Body of pancreas (tissue), 4 donors: ENCODE measurements at regions not wholly inside any gene's neighbourhood (a gene's known extent, or its start where the extent isn't known, plus 50 kb on each side); places are given as distances from the start of the nearest gene placed in this dataset.

Experiments used
- ATAC-seq: fragments of 150-250 bp; one replicate; pipeline ENCODE4 v1.9.1; 2016
- DNase-seq, 4 donors: peaks; one replicate each; pipeline ENCODE4 v3.0.0-alpha.2; 2019
- H3K27ac ChIP-seq, 4 donors: fragments of 200-600 bp; sonication (generic); 1 replicate in 3 of 4; 2 replicates in 1 of 4; pipeline versions ENCODE4 v1.5.1 to v1.6.1; 2016 to 2019; ENCODE audit warnings: mild to moderate bottlenecking in 1 of 4, mixed read lengths in 1 of 4, moderate library complexity in 1 of 4
- H3K27me3 ChIP-seq, 2 donors: fragments of 200-600 bp; sonication (generic); one replicate each; pipeline ENCODE4 v1.6.0; 2016; ENCODE audit warnings: mild to moderate bottlenecking in 1 of 2
- H3K36me3 ChIP-seq, 2 donors: fragments of 200-600 bp; sonication (generic); replicated peaks in 1 of 2; 2 replicates each; pipeline ENCODE4 v1.5.1; 2016; ENCODE audit warnings: low read depth in 2 of 2; ENCODE audit not compliant: insufficient read depth in 1 of 2
- H3K4me1 ChIP-seq: fragments of 200-600 bp; sonication (generic); one replicate; pipeline ENCODE4 v1.6.0; 2016
- H3K4me3 ChIP-seq, 2 donors: fragments of 200-600 bp; sonication (generic); 1 replicate in 1 of 2; 2 replicates in 1 of 2; pipeline ENCODE4 v1.5.1; 2016 to 2019
- H3K9me3 ChIP-seq, 3 donors: fragments of 200-600 bp; sonication (generic); 1 replicate in 2 of 3; 2 replicates in 1 of 3; pipeline ENCODE4 v1.5.1; 2016
- POLR2A ChIP-seq, 3 donors: fragments of 450-650 bp; IDR thresholded peaks; one replicate each; pipeline ENCODE4 v1.6.1; 2016; ENCODE audit warnings: antibody characterized with exemption in 3 of 3, mild to moderate bottlenecking in 2 of 3
- WGBS, 2 donors: methylation state at CpG; one replicate each; pipeline ENCODE4 v1.1.5; 2017; 5-methylcytosine and 5-hydroxymethylcytosine counted together
- intact Hi-C: fragments of 100-400 bp; cut with DNase I; formaldehyde crosslinking; loops from one replicate; pipeline ENCODE4 v1.15.1; 2023
- TF ChIP-seq, protein P1 (sequence below), 7 experiments: fragments of 450-650 bp in 4 of 7; fragments of 200-600 bp in 3 of 7; sonication (generic) in 3 of 7; IDR thresholded peaks; one replicate each; pipeline ENCODE4 v1.5.1; 2016 to 2019; ENCODE audit warnings: antibody characterized with exemption in 7 of 7

DNA sequence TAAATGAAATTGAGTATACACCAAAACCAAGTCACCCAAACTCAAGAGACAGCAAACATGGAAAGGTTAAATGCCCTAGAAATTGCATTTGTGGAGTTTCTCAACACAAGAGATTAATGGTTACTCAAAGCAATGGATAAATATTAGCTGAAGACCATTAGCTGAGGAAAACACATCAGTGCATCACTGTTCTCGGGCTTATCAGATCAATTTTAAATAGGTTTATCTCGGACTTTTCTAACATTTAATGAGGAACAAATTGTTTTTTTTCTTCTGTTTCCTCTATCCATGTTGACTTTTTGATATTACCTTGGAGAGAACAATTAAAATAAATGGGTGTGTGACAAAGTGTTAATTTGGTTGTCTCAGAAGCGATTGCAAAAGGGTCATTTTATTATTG lies 105.4 kb upstream of the PIK3C3 start:
- no peaks in the 10 kb centered on the region for H3K36me3 ChIP-seq
- no peaks in the 10 kb centered on the region for H3K4me1 ChIP-seq
- intact Hi-C loops: no loop called here
- WGBS, 2 donors: 9 to 15% methylated on average over 3 of the region's 3 CpGs
- no peak overlapping the region for H3K4me3 ChIP-seq
- H3K27me3 ChIP-seq: peaks cover 0 to 4% of the 10 kb centered on the region in 2 donors
- H3K9me3 ChIP-seq: no peaks in the 10 kb centered on the region
- TF ChIP-seq, protein P1, sequence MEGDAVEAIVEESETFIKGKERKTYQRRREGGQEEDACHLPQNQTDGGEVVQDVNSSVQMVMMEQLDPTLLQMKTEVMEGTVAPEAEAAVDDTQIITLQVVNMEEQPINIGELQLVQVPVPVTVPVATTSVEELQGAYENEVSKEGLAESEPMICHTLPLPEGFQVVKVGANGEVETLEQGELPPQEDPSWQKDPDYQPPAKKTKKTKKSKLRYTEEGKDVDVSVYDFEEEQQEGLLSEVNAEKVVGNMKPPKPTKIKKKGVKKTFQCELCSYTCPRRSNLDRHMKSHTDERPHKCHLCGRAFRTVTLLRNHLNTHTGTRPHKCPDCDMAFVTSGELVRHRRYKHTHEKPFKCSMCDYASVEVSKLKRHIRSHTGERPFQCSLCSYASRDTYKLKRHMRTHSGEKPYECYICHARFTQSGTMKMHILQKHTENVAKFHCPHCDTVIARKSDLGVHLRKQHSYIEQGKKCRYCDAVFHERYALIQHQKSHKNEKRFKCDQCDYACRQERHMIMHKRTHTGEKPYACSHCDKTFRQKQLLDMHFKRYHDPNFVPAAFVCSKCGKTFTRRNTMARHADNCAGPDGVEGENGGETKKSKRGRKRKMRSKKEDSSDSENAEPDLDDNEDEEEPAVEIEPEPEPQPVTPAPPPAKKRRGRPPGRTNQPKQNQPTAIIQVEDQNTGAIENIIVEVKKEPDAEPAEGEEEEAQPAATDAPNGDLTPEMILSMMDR (IDR thresholded peaks at IDR 0.05): no peak
- TF ChIP-seq POLR2A (IDR thresholded peaks at IDR 0.05): no peak
- H3K27ac ChIP-seq: no peak overlapping the region
- DNase-seq: no peak
- no peak for ATAC-seq

DNA sequence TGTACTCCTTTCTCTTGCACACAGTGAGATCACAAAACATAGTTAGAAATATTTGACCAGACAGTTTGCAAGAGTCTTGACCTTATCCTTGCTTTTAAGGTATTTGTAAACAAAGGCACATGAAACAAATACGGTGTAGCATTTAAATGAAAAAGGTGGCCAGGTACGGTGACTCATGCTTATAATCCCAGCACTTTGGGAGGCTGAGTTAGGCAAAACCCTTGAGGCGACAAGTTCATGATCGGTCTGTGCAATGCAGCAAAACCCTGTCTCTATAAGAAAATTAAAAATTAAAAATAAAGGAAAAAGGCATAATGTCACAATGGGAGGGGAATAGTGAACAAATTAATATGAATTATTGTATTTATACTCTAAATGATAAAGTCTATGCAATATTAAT lies 109.5 kb upstream of the PIK3C3 start:
- no peaks in the 10 kb centered on the region for H3K9me3 ChIP-seq
- DNase-seq: no peak
- 59 to 69% methylated on average over 4 of the region's 4 CpGs for WGBS, 2 donors
- ATAC-seq: no peak
- no peak for TF ChIP-seq POLR2A (IDR thresholded peaks at IDR 0.05)
- TF ChIP-seq, protein P1 (IDR thresholded peaks at IDR 0.05): no peak
- no peak overlapping the region for H3K4me3 ChIP-seq
- intact Hi-C loops: no loop called here
- H3K27ac ChIP-seq: no peak overlapping the region
- no peaks in the 10 kb centered on the region for H3K27me3 ChIP-seq
- H3K36me3 ChIP-seq: no peaks in the 10 kb centered on the region
- no peaks in the 10 kb centered on the region for H3K4me1 ChIP-seq

DNA sequence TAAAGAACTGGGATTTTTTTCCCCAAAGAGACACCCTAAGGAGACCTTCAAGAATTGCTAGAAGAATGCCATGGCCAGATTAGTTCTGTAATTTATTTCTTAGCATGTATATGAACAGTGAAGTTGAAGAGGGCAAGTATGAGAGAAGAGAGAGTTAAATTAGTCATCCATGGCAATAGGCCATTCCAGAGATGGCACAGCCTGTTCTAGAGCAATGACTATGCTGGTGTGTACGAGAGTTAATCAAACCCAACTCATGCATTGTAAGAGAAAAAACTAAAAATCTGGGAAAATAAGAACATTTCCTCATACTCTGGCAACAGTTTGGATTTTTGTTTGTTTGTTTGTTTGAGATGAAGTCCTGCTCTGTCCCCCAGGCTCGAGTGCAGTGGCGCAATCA lies 112.1 kb upstream of the PIK3C3 start:
- no peak overlapping the region for H3K27ac ChIP-seq
- 65 to 68% methylated on average over 3 of the region's 3 CpGs for WGBS, 2 donors
- TF ChIP-seq, protein P1 (IDR thresholded peaks at IDR 0.05): no peak
- no peak for TF ChIP-seq POLR2A (IDR thresholded peaks at IDR 0.05)
- H3K36me3 ChIP-seq: no peaks in the 10 kb centered on the region
- no peak for DNase-seq
- no peak for ATAC-seq
- intact Hi-C loops: no loop called here
- H3K4me1 ChIP-seq: no peaks in the 10 kb centered on the region
- H3K27me3 ChIP-seq: no peaks in the 10 kb centered on the region
- no peak overlapping the region for H3K4me3 ChIP-seq
- no peaks in the 10 kb centered on the region for H3K9me3 ChIP-seq

DNA sequence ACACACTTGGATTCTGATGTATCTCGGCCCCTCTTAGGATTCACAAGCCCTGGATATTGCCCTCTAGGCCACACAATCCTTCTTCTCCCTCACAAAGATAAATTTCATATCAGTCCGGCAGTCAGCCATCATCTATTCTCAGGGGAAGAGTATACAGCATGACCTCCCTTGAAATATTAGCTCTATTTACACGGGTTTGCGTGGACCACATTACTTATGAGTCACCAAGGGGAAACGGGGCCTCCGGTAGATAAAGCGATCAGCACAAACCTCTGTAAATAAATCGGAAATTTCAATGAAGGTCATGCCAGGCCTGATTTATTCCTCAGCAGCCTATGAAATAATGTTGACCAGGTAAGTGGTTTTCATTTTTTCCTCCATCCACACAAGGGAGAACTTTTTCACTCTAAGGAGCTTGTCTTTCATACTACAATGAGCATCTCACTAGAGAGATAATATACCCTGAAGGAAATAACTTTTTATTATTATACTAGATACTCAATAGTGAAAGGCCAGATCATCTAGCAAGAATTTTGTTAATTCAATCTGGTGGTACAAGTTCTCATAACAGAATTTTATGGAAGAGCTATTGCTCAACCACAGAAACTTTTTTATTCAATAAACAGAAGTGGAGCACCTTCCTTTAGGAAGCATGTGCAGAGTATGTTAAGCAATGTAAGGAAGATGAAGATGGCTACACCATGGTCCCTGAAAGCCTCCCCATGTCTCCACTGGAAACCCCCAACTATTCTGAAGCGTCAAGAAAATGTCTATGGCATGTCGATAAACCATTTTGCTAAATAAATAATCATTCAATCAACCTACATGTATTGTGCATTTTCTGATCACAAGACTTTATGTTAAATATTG lies 125.2 kb upstream of the PIK3C3 start:
- no peak for DNase-seq
- H3K4me3 ChIP-seq: no peak overlapping the region
- intact Hi-C loops: no loop called here
- ATAC-seq: no peak
- WGBS, 2 donors: 56 to 58% methylated on average over 10 of the region's 10 CpGs
- H3K27me3 ChIP-seq: no peaks in the 10 kb centered on the region
- H3K36me3 ChIP-seq: no peaks in the 10 kb centered on the region
- no peaks in the 10 kb centered on the region for H3K9me3 ChIP-seq
- TF ChIP-seq, protein P1 (IDR thresholded peaks at IDR 0.05): no peak
- TF ChIP-seq POLR2A (IDR thresholded peaks at IDR 0.05): no peak
- no peak overlapping the region for H3K27ac ChIP-seq
- no peaks in the 10 kb centered on the region for H3K4me1 ChIP-seq

DNA sequence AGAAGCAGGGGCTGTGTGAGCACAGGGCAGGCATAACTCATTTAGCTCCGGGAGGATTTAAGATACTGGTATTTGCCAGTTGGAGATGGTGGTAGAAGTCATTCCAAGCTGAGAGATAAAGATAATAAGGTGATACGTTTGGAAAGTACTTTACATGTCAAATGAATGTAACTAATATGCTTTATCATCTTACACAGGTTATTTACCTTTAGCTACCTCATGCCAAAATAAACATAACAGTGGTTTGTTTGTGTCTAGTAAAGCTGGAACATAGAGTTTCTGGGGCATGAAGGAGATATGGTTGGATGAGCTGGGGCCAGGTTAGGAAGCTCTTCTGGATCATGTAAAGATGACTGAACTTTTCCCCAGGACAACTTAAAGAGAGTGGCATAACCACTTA lies 126.9 kb upstream of the PIK3C3 start:
- 4 to 17% methylated on average over 2 of the region's 2 CpGs for WGBS, 2 donors
- TF ChIP-seq, protein P1 (IDR thresholded peaks at IDR 0.05): no peak
- TF ChIP-seq POLR2A (IDR thresholded peaks at IDR 0.05): no peak
- H3K36me3 ChIP-seq: no peaks in the 10 kb centered on the region
- no peak overlapping the region for H3K4me3 ChIP-seq
- ATAC-seq (no peak), DNase-seq (no peak)
- intact Hi-C loops: no loop called here
- no peaks in the 10 kb centered on the region for H3K4me1 ChIP-seq
- H3K27me3 ChIP-seq: no peaks in the 10 kb centered on the region
- no peaks in the 10 kb centered on the region for H3K9me3 ChIP-seq
- H3K27ac ChIP-seq: no peak overlapping the region
